ENCODE measurements at regions not wholly inside any gene's neighbourhood (a gene's known extent, or its start where the extent isn't known, plus 50 kb on each side); places are given as distances from the start of the nearest gene placed in this dataset.

GRCh38 chr6:166031275-166031674, 136.4 kb downstream of the TBXT start:
- TF ChIP-seq, protein P1, sequence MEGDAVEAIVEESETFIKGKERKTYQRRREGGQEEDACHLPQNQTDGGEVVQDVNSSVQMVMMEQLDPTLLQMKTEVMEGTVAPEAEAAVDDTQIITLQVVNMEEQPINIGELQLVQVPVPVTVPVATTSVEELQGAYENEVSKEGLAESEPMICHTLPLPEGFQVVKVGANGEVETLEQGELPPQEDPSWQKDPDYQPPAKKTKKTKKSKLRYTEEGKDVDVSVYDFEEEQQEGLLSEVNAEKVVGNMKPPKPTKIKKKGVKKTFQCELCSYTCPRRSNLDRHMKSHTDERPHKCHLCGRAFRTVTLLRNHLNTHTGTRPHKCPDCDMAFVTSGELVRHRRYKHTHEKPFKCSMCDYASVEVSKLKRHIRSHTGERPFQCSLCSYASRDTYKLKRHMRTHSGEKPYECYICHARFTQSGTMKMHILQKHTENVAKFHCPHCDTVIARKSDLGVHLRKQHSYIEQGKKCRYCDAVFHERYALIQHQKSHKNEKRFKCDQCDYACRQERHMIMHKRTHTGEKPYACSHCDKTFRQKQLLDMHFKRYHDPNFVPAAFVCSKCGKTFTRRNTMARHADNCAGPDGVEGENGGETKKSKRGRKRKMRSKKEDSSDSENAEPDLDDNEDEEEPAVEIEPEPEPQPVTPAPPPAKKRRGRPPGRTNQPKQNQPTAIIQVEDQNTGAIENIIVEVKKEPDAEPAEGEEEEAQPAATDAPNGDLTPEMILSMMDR (IDR thresholded peaks at IDR 0.05 in 4 of 5, conservative IDR thresholded peaks at IDR 0.05 in 1 of 5), result no peak
- TF ChIP-seq POLR2A (IDR thresholded peaks at IDR 0.05), result no peak

Measured in gastrocnemius medialis (tissue), 4 donors.